Mucosa of descending colon (tissue), 3 donors: ENCODE measurements at regions not wholly inside any gene's neighbourhood (a gene's known extent, or its start where the extent isn't known, plus 50 kb on each side); places are given as distances from the start of the nearest gene placed in this dataset.

Experiments used
- ATAC-seq: fragments of 200-7000 bp; cut with Tn5 transposase; one replicate; pipeline ENCODE4 v1.9.1; 2020; ENCODE audit warnings: mild to moderate bottlenecking, moderate library complexity
- DNase-seq, 3 donors: peaks; one replicate each; pipeline ENCODE4 v3.0.0-alpha.2; 2020
- H3K36me3 ChIP-seq: fragments of 200-600 bp; one replicate; pipeline ENCODE4 v1.8.0; 2021; ENCODE audit warnings: low read depth, mild to moderate bottlenecking
- H3K4me1 ChIP-seq: fragments of 200-600 bp; one replicate; pipeline ENCODE4 v1.8.0; 2021; ENCODE audit warnings: low read depth, mild to moderate bottlenecking
- H3K4me3 ChIP-seq: fragments of 200-600 bp; one replicate; pipeline ENCODE4 v1.8.0; 2021; ENCODE audit warnings: mild to moderate bottlenecking
- H3K9me3 ChIP-seq: fragments of 200-600 bp; one replicate; pipeline ENCODE4 v1.8.0; 2021; ENCODE audit warnings: mild to moderate bottlenecking
- CTCF ChIP-seq: fragments of 200-600 bp; IDR thresholded peaks from one replicate; pipeline ENCODE4 v1.8.0; 2022; ENCODE audit warnings: antibody characterized with exemption, mild to moderate bottlenecking
- intact Hi-C, 2 donors: fragments of 100-400 bp; cut with DNase I in 1 of 2; cut with micrococcal nuclease in 1 of 2; formaldehyde crosslinking; loops; one replicate each; pipeline versions ENCODE4 v1.11.0 to v1.11.1; 2022; cut with DNase I, micrococcal nuclease
- donor health status: DM: no; HTN: no; CAD: no; lungs with moderate emphysema.
- donor health status: DM: no; HTN: no; CAD: no.
- donor health status: DM: no; HTN: yes; CAD: no.

- Histone ChIP-seq H3K4me1 (no peaks in the 10 kb centered on the region), H3K4me3 (no peak overlapping the region), H3K9me3 (peaks cover 5% of the 10 kb centered on the region), H3K36me3 (no peaks in the 10 kb centered on the region)
- intact Hi-C loops = no loop called here
- no peak for ATAC-seq
- DNase-seq = no peak
- no peak for TF ChIP-seq CTCF
Measured at GRCh38 chr14:30330445-30330844, 228.5 kb upstream of the G2E3 start.

DNA sequence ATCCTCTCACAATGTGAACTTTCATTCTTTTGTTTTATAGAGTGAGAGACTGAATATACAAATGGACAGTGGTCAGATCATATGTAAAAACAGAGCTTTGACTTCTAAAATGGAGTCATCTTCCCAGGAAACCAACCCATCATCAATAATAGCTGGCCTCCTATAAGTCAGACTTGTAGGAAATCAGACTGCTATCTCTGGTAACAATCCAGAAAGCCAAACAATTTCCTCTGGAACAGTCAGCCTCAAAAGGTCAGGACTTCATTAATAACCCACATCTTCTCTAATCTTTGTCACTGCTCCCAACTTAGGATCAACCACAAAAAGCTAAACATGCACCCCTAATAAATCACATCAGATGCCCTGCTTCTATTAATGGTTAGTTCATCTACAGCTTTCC, 227.9 kb upstream of the G2E3 start:
- DNase-seq = no peak
- Histone ChIP-seq H3K9me3 (peaks cover 5% of the 10 kb centered on the region), H3K36me3 (no peaks in the 10 kb centered on the region), H3K4me1 (no peaks in the 10 kb centered on the region), H3K4me3 (no peak overlapping the region)
- no peak for ATAC-seq
- intact Hi-C loops = no loop called here
- TF ChIP-seq CTCF = no peak

DNA sequence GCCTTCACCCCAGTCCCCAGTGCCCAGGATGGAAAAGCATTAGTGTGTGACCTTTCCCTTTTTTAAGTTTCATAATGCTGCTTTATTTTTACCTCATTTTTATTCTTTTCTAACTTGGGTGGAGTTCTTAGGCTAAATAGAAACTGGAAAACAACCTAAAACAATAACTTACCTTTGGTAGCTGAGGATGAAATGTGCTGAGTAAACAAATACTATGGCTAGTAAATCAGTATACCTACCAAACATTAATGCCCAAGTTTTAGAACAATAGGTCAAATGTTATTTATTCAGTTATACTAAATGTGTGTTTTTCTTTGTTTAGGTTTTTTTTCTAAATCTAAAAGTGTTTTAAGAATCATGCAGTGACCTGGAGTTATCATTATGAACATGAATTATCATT, 226.6 kb upstream of the G2E3 start:
- Histone ChIP-seq H3K9me3 (peaks cover 5% of the 10 kb centered on the region), H3K36me3 (no peaks in the 10 kb centered on the region), H3K4me3 (no peak overlapping the region), H3K4me1 (no peaks in the 10 kb centered on the region)
- intact Hi-C loops = no loop called here
- ATAC-seq (no peak), DNase-seq (no peak)
- no peak for TF ChIP-seq CTCF

GRCh38 chr14:30333934-30334333, 225.0 kb upstream of the G2E3 start:
- no peak for ATAC-seq
- Histone ChIP-seq H3K9me3 (peaks cover 5% of the 10 kb centered on the region), H3K4me3 (no peak overlapping the region), H3K4me1 (no peaks in the 10 kb centered on the region), H3K36me3 (no peaks in the 10 kb centered on the region)
- DNase-seq = no peak
- TF ChIP-seq CTCF = no peak
- intact Hi-C loops = no loop called here

DNA sequence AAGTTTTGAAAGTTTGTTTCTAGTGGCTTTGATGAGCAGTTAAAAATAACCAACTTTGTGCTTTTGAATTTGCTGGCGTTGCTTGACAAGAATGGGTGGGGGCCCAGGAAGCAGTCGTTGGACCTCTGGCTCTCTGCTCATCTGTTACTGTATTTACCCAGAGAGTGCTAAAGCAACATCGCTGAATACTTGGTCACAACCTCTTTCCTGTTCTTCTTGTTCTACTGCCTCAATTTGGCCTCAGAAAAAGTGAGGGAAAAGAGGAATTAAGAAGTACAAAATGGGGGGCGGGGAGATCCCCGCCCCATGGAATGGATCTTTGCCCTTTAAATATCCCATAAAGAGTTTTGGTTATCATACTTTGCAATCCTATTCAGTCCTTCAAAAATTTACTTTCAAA, 221.5 kb upstream of the G2E3 start:
- H3K4me1 ChIP-seq = no peaks in the 10 kb centered on the region
- no peaks in the 10 kb centered on the region for H3K9me3 ChIP-seq
- DNase-seq = no peak
- H3K36me3 ChIP-seq = no peaks in the 10 kb centered on the region
- no peak for TF ChIP-seq CTCF
- intact Hi-C loops = no loop called here
- no peak for ATAC-seq
- H3K4me3 ChIP-seq = no peak overlapping the region

- intact Hi-C loops = no loop called here
- DNase-seq = no peak
- ATAC-seq = no peak
- no peak for TF ChIP-seq CTCF
- H3K9me3 ChIP-seq = no peaks in the 10 kb centered on the region
- H3K4me3 ChIP-seq = no peak overlapping the region
- H3K4me1 ChIP-seq = no peaks in the 10 kb centered on the region
- no peaks in the 10 kb centered on the region for H3K36me3 ChIP-seq
Measured at GRCh38 chr14:30339311-30339901, 219.6 kb upstream of the G2E3 start.
